ENCODE measurements at regions not wholly inside any gene's neighbourhood (a gene's known extent, or its start where the extent isn't known, plus 50 kb on each side); places are given as distances from the start of the nearest gene placed in this dataset.

DNA sequence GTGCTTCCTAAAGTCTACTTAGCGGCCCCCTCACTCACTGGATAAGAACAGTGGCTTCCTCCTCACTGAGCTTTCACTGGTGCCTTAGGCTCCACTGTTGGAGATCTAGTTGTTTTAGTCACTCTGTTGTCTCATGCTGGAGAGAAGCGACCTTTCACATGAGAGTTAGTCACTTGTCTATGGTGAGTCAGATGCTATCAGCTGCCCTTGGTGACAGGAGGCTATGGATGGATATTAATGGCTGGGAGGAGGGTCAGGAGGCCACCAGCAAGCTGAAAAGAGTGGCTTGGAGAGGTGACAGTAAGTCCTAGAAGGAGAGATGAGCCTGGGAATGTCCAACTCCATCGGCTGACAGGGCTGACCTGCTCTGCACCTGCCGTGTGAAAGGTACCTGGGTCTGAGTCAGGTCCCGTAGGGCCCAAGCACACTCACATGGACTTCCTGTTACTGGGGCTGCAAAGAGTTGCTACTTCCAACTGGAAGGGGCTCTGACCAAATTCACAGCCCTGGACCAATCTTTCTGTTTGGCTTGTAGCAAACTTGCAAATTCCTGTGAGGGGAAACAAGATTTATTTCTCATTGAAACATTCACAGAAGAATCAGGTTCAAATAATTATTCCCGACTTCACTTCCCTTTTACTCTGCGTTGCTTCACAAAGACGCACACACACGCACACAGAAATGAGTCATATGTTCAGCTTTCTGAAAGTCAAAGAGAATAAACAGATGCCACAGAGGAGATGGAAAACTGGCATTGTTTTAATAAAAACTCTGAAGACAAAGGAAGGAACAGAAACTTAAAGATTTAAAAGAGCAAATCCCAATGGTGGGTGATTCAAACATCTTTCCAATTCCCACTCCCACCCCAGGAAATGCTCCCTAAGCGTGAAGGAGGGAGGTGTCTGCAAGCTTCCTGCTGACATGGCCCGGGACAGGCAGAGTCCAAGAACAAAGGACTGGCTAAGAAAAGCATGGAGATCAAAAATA is 203.5 kb upstream of the TWIST2 start:
- Histone ChIP-seq H3K27me3 (ENCODE audit: control insufficient read depth, insufficient read depth, low read length) (no peaks in the 10 kb centered on the region), H3K4me3 (ENCODE audit: low read depth, low read length) (no peak overlapping the region), H3K9ac (ENCODE audit: low read depth, low read length) (no peak overlapping the region), H3K9me3 (ENCODE audit: control insufficient read depth, insufficient read depth, low read length) (no peaks in the 10 kb centered on the region), H3K27ac (ENCODE audit: low read depth, low read length) (no peak overlapping the region), H3K36me3 (ENCODE audit: control insufficient read depth, insufficient read depth, low read length) (no peaks in the 10 kb centered on the region), H3K4me1 (ENCODE audit: control insufficient read depth, insufficient read depth, low read length) (no peaks in the 10 kb centered on the region)

DNA sequence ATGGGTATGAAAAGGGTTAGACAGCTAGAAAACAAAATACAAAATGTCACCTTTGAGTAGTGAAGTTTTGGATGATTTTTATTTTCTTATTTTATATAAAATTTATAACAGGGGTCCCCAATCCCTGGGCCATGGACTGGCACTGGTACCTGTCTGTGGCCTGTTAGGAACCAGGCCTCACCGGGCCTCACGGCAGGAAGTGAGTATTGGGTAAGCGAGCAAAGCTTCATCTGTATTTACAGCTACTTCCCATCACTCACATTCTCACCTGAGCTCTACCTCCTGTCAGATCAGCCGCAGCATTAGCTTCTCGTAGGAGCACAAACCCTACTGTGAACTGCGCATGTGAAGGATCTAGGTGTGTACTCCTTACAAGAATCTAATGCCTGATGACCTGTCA is 202.8 kb upstream of the TWIST2 start:
- Histone ChIP-seq H3K9ac (ENCODE audit: low read depth, low read length) (no peak overlapping the region), H3K27me3 (ENCODE audit: control insufficient read depth, insufficient read depth, low read length) (no peaks in the 10 kb centered on the region), H3K27ac (ENCODE audit: low read depth, low read length) (no peak overlapping the region), H3K36me3 (ENCODE audit: control insufficient read depth, insufficient read depth, low read length) (no peaks in the 10 kb centered on the region), H3K9me3 (ENCODE audit: control insufficient read depth, insufficient read depth, low read length) (no peaks in the 10 kb centered on the region), H3K4me1 (ENCODE audit: control insufficient read depth, insufficient read depth, low read length) (no peaks in the 10 kb centered on the region), H3K4me3 (ENCODE audit: low read depth, low read length) (no peak overlapping the region)

DNA sequence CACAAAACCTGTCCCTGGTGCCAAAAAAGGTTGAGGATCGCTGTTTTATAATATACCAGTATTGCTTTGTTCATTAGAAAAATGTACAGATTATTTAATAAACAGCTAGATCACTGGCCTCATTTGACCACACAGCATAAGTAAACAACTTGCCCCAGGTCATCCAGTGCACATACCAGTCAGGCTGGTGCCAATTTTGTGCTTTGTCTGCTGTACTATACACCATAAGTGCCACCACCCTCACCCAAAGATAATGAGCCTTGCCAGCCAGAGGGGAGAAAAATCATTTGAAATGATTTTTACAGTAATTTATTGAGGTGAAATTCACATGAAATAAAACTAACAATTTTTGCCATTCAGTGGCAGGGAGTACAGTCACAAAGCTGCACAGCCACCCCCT is 202.2 kb upstream of the TWIST2 start:
- no peaks in the 10 kb centered on the region for H3K9me3 ChIP-seq (ENCODE audit: control insufficient read depth, insufficient read depth, low read length)
- no peak overlapping the region for H3K4me3 ChIP-seq (ENCODE audit: low read depth, low read length)
- no peak overlapping the region for H3K27ac ChIP-seq (ENCODE audit: low read depth, low read length)
- H3K4me1 ChIP-seq (ENCODE audit: control insufficient read depth, insufficient read depth, low read length) = no peaks in the 10 kb centered on the region
- no peaks in the 10 kb centered on the region for H3K27me3 ChIP-seq (ENCODE audit: control insufficient read depth, insufficient read depth, low read length)
- no peaks in the 10 kb centered on the region for H3K36me3 ChIP-seq (ENCODE audit: control insufficient read depth, insufficient read depth, low read length)
- H3K9ac ChIP-seq (ENCODE audit: low read depth, low read length) = no peak overlapping the region

DNA sequence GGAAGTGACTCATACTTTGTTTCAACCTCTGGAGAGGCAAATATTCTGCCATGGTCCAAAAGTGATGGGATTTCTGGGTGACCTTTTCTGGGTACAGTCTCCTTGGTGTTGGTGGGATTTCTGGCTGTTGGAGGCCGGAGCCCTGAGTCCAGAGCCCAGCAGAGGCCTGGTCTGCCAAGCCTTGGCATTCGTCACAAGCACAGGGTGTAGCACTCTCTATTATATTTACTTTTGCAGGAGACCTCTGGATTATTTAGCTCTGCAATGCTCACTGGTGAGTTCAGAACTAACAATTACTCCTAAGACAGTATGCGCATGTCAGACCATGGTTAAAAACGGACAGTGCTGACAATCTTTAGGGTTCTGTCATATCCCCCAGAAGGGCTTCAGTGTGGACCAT is 201.6 kb upstream of the TWIST2 start:
- no peak overlapping the region for H3K27ac ChIP-seq (ENCODE audit: low read depth, low read length)
- H3K27me3 ChIP-seq (ENCODE audit: control insufficient read depth, insufficient read depth, low read length) = no peaks in the 10 kb centered on the region
- no peaks in the 10 kb centered on the region for H3K36me3 ChIP-seq (ENCODE audit: control insufficient read depth, insufficient read depth, low read length)
- H3K9me3 ChIP-seq (ENCODE audit: control insufficient read depth, insufficient read depth, low read length) = 0 out of 2 replicates have a peak, but pooled peaks cover 1% of the 10 kb centered on the region
- H3K4me1 ChIP-seq (ENCODE audit: control insufficient read depth, insufficient read depth, low read length) = no peaks in the 10 kb centered on the region
- H3K4me3 ChIP-seq (ENCODE audit: low read depth, low read length) = no peak overlapping the region
- H3K9ac ChIP-seq (ENCODE audit: low read depth, low read length) = no peak overlapping the region

DNA sequence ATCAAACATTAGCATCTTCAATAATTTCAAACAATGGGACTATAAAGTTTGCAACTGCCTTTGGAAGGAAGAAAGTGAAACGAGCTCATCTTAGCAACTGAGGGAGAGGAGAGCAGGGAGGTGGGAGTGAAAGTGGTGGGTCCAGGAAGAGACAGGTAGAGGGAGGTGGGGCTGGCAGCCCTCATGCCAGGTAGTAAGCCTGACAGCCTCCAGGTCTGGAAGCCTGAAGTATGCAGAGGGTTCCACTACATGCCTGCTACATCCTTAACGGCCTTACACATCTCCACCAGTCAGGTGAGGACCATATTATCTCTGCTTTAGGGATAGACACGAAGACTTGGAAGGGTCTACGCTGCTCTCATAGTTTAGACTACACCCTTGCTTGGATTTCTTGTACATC is 201.1 kb upstream of the TWIST2 start:
- Histone ChIP-seq H3K36me3 (ENCODE audit: control insufficient read depth, insufficient read depth, low read length) (no peaks in the 10 kb centered on the region), H3K4me3 (ENCODE audit: low read depth, low read length) (no peak overlapping the region), H3K4me1 (ENCODE audit: control insufficient read depth, insufficient read depth, low read length) (no peaks in the 10 kb centered on the region), H3K9me3 (ENCODE audit: control insufficient read depth, insufficient read depth, low read length) (0 out of 2 replicates have a peak, but pooled peaks cover 5% of the 10 kb centered on the region), H3K9ac (ENCODE audit: low read depth, low read length) (no peak overlapping the region), H3K27me3 (ENCODE audit: control insufficient read depth, insufficient read depth, low read length) (no peaks in the 10 kb centered on the region), H3K27ac (ENCODE audit: low read depth, low read length) (no peak overlapping the region)

DNA sequence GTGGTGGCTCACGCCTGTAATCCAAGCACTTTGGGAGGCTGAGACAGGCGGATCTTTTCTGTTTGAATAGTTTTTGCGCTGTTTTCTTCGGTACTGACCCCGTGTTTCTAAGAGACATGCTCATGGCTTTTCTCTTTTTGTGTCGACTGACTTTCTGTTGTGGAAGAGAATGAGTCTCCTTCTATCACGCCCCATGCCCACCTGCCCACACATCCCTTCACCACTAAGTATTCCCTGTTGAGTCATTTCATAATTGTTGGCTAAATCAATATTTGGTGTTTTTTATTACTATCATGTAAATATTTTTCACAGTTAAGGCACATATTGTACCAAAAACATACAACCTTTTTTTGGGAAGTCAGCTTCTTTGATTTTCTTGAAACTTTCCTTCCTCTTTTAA is 198.8 kb upstream of the TWIST2 start:
- Histone ChIP-seq H3K36me3 (ENCODE audit: control insufficient read depth, insufficient read depth, low read length) (no peaks in the 10 kb centered on the region), H3K9ac (ENCODE audit: low read depth, low read length) (no peak overlapping the region), H3K9me3 (ENCODE audit: control insufficient read depth, insufficient read depth, low read length) (0 out of 2 replicates have a peak, but pooled peaks cover 5% of the 10 kb centered on the region), H3K4me1 (ENCODE audit: control insufficient read depth, insufficient read depth, low read length) (no peaks in the 10 kb centered on the region), H3K4me3 (ENCODE audit: low read depth, low read length) (no peak overlapping the region), H3K27me3 (ENCODE audit: control insufficient read depth, insufficient read depth, low read length) (no peaks in the 10 kb centered on the region), H3K27ac (ENCODE audit: low read depth, low read length) (no peak overlapping the region)

DNA sequence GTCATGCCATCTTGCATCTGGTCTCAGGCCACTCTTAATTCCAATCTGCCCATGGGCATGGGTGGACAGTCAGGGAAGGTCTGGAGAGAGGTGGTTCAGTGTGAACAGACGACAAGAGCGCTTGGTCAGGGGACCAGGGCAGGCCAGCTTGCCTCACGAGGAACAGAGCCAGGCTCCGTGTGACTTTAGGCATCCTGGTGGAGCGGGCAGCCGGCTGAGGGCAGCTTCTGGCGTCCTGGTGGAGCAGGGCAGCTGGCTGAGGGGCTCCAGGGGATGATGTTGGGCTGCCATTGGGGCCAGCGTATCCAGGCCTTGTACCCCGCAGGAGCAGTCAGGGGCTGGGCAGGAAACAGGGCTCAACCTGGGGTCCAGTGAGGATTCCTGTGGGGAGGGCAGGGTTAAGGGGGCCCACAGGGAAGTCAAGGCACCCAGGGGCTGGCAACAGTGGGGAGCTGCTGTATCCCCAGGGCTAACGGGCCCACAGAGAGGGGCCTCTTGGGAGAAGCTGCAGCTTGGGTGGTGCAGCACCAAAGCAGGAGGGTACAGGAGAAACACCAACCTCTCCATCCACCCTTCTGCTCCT is 197.9 kb upstream of the TWIST2 start:
- Histone ChIP-seq H3K9me3 (ENCODE audit: control insufficient read depth, insufficient read depth, low read length) (0 out of 2 replicates have a peak, but pooled peaks cover 5% of the 10 kb centered on the region), H3K27ac (ENCODE audit: low read depth, low read length) (no peak overlapping the region), H3K27me3 (ENCODE audit: control insufficient read depth, insufficient read depth, low read length) (no peaks in the 10 kb centered on the region), H3K4me3 (ENCODE audit: low read depth, low read length) (no peak overlapping the region), H3K9ac (ENCODE audit: low read depth, low read length) (no peak overlapping the region), H3K4me1 (ENCODE audit: control insufficient read depth, insufficient read depth, low read length) (no peaks in the 10 kb centered on the region), H3K36me3 (ENCODE audit: control insufficient read depth, insufficient read depth, low read length) (no peaks in the 10 kb centered on the region)

DNA sequence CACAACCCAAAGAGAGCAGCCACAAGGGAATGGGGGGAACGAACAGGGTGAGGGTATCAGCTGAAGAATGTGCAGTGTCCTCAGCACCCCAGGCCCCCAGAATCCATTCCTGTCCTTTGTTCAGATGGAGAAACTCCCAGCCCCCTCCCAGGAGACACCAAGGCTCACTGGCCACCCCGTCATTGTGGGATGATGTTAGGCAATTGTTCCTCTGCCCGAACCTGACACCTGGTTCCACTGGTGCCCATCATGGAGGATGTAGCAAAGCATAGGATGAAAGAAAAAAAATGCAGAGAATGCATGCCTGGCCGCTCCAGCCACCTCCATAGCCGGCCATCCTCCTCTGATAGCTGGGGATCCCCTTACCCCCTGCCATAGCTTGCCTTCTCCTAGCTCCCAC is 197.3 kb upstream of the TWIST2 start:
- H3K4me3 ChIP-seq (ENCODE audit: low read depth, low read length) = no peak overlapping the region
- no peaks in the 10 kb centered on the region for H3K27me3 ChIP-seq (ENCODE audit: control insufficient read depth, insufficient read depth, low read length)
- H3K9ac ChIP-seq (ENCODE audit: low read depth, low read length) = no peak overlapping the region
- H3K36me3 ChIP-seq (ENCODE audit: control insufficient read depth, insufficient read depth, low read length) = no peaks in the 10 kb centered on the region
- 0 out of 2 replicates have a peak, but pooled peaks cover 5% of the 10 kb centered on the region for H3K9me3 ChIP-seq (ENCODE audit: control insufficient read depth, insufficient read depth, low read length)
- no peaks in the 10 kb centered on the region for H3K4me1 ChIP-seq (ENCODE audit: control insufficient read depth, insufficient read depth, low read length)
- no peak overlapping the region for H3K27ac ChIP-seq (ENCODE audit: low read depth, low read length)

DNA sequence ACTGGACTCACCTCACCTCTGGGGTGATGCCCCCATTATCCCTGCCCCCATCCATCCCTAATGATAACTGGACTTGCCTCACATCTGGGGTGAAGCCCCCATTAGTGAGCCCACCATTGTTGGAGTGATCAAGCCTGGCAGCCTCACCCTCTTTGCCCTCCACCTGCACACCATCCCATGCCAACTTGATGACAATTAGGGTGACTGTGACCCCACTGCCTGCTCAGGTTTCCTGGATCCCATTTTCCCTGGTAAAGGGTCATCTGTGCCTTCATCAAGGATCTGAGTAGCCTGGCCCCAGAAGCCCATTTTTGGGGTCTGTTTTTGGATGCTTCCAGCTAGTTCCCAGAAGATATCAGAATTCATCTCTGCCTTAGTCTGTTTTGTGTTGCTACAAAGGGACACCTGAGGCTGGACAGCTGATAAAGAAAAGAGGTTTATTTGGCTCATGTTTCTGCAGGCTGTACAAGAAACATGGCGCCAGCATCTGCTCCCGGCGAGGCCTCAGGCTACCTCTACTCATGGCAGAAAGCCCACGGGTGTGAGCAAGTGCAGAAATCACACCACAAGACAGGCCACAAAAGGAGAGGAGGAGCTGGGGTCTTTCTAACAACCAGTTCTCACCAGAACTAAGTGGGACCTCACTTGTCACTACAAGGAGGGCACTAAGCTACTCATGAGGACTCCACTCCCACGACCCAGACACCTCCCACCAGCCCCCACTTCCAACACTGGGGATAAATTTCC is 196.4 kb upstream of the TWIST2 start:
- Histone ChIP-seq H3K36me3 (ENCODE audit: control insufficient read depth, insufficient read depth, low read length) (no peaks in the 10 kb centered on the region), H3K9me3 (ENCODE audit: control insufficient read depth, insufficient read depth, low read length) (0 out of 2 replicates have a peak, but pooled peaks cover 5% of the 10 kb centered on the region), H3K27me3 (ENCODE audit: control insufficient read depth, insufficient read depth, low read length) (no peaks in the 10 kb centered on the region), H3K4me3 (ENCODE audit: low read depth, low read length) (no peak overlapping the region), H3K9ac (ENCODE audit: low read depth, low read length) (no peak overlapping the region), H3K4me1 (ENCODE audit: control insufficient read depth, insufficient read depth, low read length) (no peaks in the 10 kb centered on the region), H3K27ac (ENCODE audit: low read depth, low read length) (no peak overlapping the region)

DNA sequence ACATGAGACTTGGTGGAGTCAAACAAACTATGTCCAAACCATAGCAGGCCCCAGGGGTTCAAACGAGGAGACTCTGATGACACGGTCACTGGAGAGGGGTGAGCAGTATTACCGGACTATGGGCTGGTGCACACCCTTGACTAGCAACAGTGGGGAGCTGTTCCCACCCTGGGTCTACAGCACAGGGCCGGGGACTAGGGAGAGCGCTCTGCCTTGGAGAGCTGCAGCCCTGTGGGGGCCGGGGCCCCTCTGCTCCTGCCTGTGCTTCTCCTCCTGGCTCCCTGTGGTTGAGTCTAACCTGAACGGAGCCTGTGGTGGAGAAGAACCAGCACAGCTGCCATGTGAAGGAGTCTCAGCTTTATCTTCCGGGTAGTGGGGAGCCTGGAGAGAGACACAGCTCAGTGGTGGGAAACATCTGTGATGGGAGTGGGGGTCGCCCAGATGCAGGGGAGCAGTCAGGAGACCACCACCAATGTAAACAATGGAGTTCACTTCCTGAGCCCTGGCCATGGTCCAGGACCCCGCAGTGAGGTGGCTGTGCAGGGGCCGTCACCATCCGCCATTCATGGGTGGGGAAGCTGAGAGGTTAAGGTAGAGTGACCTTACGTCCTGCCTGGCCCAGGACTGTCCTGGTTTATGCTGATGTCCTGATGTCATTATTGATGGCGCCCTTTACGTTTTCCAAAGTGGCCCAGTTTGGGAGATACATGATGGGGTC is 195.7 kb upstream of the TWIST2 start:
- Histone ChIP-seq H3K9me3 (ENCODE audit: control insufficient read depth, insufficient read depth, low read length) (0 out of 2 replicates have a peak, but pooled peaks cover 5% of the 10 kb centered on the region), H3K27me3 (ENCODE audit: control insufficient read depth, insufficient read depth, low read length) (no peaks in the 10 kb centered on the region), H3K27ac (ENCODE audit: low read depth, low read length) (no peak overlapping the region), H3K36me3 (ENCODE audit: control insufficient read depth, insufficient read depth, low read length) (no peaks in the 10 kb centered on the region), H3K9ac (ENCODE audit: low read depth, low read length) (no peak overlapping the region), H3K4me3 (ENCODE audit: low read depth, low read length) (no peak overlapping the region), H3K4me1 (ENCODE audit: control insufficient read depth, insufficient read depth, low read length) (no peaks in the 10 kb centered on the region)

All from HUES48 (cell line).